HepG2 (cell line): ENCODE measurements at regions not wholly inside any gene's neighbourhood (a gene's known extent, or its start where the extent isn't known, plus 50 kb on each side); places are given as distances from the start of the nearest gene placed in this dataset.

Experiments
- ATAC-seq: fragments of 200-7000 bp; cut with Tn5 transposase; 3 replicates; pipeline ENCODE4 v1.9.1; 2020; ENCODE audit warnings: mild to moderate bottlenecking, moderate library complexity
- BruUV-seq: library from RNA; stranded (reverse); fragments of 400-500 nt; replicated peaks from 2 replicates; lab custom pipeline; 2021; lab: Mats Ljungman, UMichigan
- CTCF ChIA-PET: fragments of 300-600 bp; formaldehyde crosslinking; extraction: SDS; loops from one replicate; lab custom pipeline; 2021; ENCODE audit warnings: low total read pairs, inconsistent platforms, low intra/inter-chr PET ratio; lab: Yijun Ruan, JAX
- POLR2A ChIA-PET: fragments of 350-600 bp; sonication (Branson Sonifier 250); formaldehyde crosslinking; loops from one replicate; lab custom pipeline; 2020; ENCODE audit warnings: antibody characterized with exemption, inconsistent platforms; lab: Yijun Ruan, JAX
- DNase-seq: peaks from one replicate; pipeline ENCODE4 v3.0.0-alpha.2; 2015; ENCODE audit warnings: low spot score
- FAIRE-seq: peaks from 3 replicates; lab custom pipeline; 2011; peaks lifted over from hg19 to GRCh38; lab: Jason Lieb, UNC
- H2AFZ ChIP-seq: one replicate; pipeline ENCODE4 v1.6.1; 2011; ENCODE audit warnings: low read length, inconsistent platforms
- H3K27ac ChIP-seq: fragments of 300-600 bp; 3 replicates; pipeline ENCODE4 v1.8.0; 2011; ENCODE audit warnings: mixed run types, mild to moderate bottlenecking, mixed read lengths, low read length, inconsistent platforms; ENCODE audit not compliant: insufficient read depth; ENCODE audit errors: extremely low read length
- H3K27me3 ChIP-seq, 2 experiments: fragments of 200-600 bp in 1 of 2; 2 replicates in 1 of 2; 3 replicates in 1 of 2; pipeline versions ENCODE4 v1.6.0 to v1.8.0; 2011; ENCODE audit warnings: low read length in 2 of 2, mild to moderate bottlenecking in 2 of 2, moderate library complexity in 2 of 2, inconsistent platforms in 1 of 2; ENCODE audit not compliant: insufficient read depth in 2 of 2, control insufficient read depth in 1 of 2
- H3K36me3 ChIP-seq, 2 experiments: fragments of 200-600 bp in 1 of 2; replicated peaks in 1 of 2; 2 replicates in 1 of 2; 3 replicates in 1 of 2; pipeline versions ENCODE4 v1.5.1 to v1.8.0; 2011; ENCODE audit warnings: low read length in 2 of 2, inconsistent platforms in 1 of 2; ENCODE audit not compliant: insufficient read depth in 2 of 2, control insufficient read depth in 1 of 2
- H3K4me1 ChIP-seq: 2 replicates; pipeline ENCODE4 v1.5.1; 2012; ENCODE audit warnings: low read length, inconsistent platforms; ENCODE audit not compliant: insufficient read depth
- H3K4me2 ChIP-seq: 2 replicates; pipeline ENCODE4 v1.6.0; 2011; ENCODE audit warnings: low read depth, low read length, inconsistent platforms
- H3K4me3 ChIP-seq, 3 experiments: fragments of 200-600 bp in 1 of 3; sonication (generic), shearing (Covaris generic) in 1 of 3; replicated peaks in 1 of 3; 2 replicates each; pipeline ENCODE4 v1.5.1; 2011 to 2016; ENCODE audit warnings: low read length in 3 of 3, inconsistent platforms in 2 of 3, low read depth in 2 of 3, mild to moderate bottlenecking in 2 of 3, control low read depth in 1 of 3, mixed read lengths in 1 of 3; ENCODE audit not compliant: insufficient read depth in 1 of 3
- H3K79me2 ChIP-seq: one replicate; pipeline ENCODE4 v1.6.1; 2011; ENCODE audit warnings: low read length, inconsistent platforms; ENCODE audit not compliant: insufficient read depth
- H3K9ac ChIP-seq: 2 replicates; pipeline ENCODE4 v1.6.0; 2011; ENCODE audit warnings: mild to moderate bottlenecking, low read depth, low read length, inconsistent platforms; ENCODE audit not compliant: insufficient read depth
- H3K9me3 ChIP-seq: 2 replicates; pipeline ENCODE4 v1.5.1; 2012; ENCODE audit warnings: mild to moderate bottlenecking, low read length
- H4K20me1 ChIP-seq: 2 replicates; pipeline ENCODE4 v1.6.0; 2011; ENCODE audit warnings: inconsistent platforms, mild to moderate bottlenecking, low read length, moderate library complexity; ENCODE audit not compliant: insufficient read depth
- ATAD3A ChIP-seq: sonication (generic); formaldehyde crosslinking; IDR thresholded peaks from 2 replicates; pipeline ENCODE4 v1.4.0; 2020; ENCODE audit warnings: missing genetic modification reagents
- HNRNPUL1 ChIP-seq: fragments of 200-400 bp; formaldehyde crosslinking; IDR thresholded peaks from 2 replicates; pipeline ENCODE4 v1.6.1; 2017; ENCODE audit warnings: low read depth, mild to moderate bottlenecking, low read length, moderate library complexity
- IKZF1 ChIP-seq: fragments of 450-650 bp; IDR thresholded peaks from 2 replicates; pipeline ENCODE4 v1.7.1; 2016
- NBN ChIP-seq: fragments of 450-650 bp; conservative IDR thresholded peaks from 2 replicates; pipeline ENCODE4 v1.6.1; 2017
- PAX8 ChIP-seq: sonication (generic); formaldehyde crosslinking; IDR thresholded peaks from 2 replicates; pipeline ENCODE4 v1.8.0; 2022; ENCODE audit warnings: mild to moderate bottlenecking, missing genetic modification reagents, borderline replicate concordance
- RBM22 ChIP-seq: fragments of 200-400 bp; formaldehyde crosslinking; optimal IDR thresholded peaks from 2 replicates; pipeline ENCODE3; 2017; ENCODE audit warnings: mild to moderate bottlenecking, low read length, moderate library complexity
- RXRA ChIP-seq: sonication (generic); formaldehyde crosslinking; IDR thresholded peaks from 2 replicates; pipeline ENCODE4 v1.5.1; 2020; ENCODE audit warnings: missing genetic modification reagents
- SIN3B ChIP-seq: fragments of 150-350 bp; IDR thresholded peaks from 2 replicates; pipeline ENCODE4 v1.6.1; 2014; ENCODE audit warnings: low read length
- SOX13 ChIP-seq, 3 experiments: fragments of 450-650 bp in 1 of 3; sonication (generic) in 1 of 3; formaldehyde crosslinking in 1 of 3; IDR thresholded peaks in 2 of 3; conservative IDR thresholded peaks in 1 of 3; 2 replicates each; pipeline versions ENCODE4 v1.5.0 to v1.6.1; 2016 to 2020; ENCODE audit warnings: antibody characterized with exemption in 1 of 3, mild to moderate bottlenecking in 1 of 3, missing compliant biosample characterization in 1 of 3, missing genetic modification reagents in 1 of 3, moderate library complexity in 1 of 3
- TGIF2 ChIP-seq: IDR thresholded peaks from 2 replicates; pipeline ENCODE4 v1.6.1; 2016; ENCODE audit warnings: control low read depth, missing compliant biosample characterization
- ZBTB38 ChIP-seq: sonication (generic); formaldehyde crosslinking; IDR thresholded peaks from 2 replicates; pipeline ENCODE4 v1.5.1; 2020; ENCODE audit warnings: mild to moderate bottlenecking, missing genetic modification reagents
- ZNF143 ChIP-seq: sonication (generic); formaldehyde crosslinking; IDR thresholded peaks from 2 replicates; pipeline ENCODE4 v1.4.0; 2020; ENCODE audit warnings: missing genetic modification reagents
- ZNF331 ChIP-seq: sonication (generic); formaldehyde crosslinking; IDR thresholded peaks from 2 replicates; pipeline ENCODE4 v1.4.0; 2020; ENCODE audit warnings: missing genetic modification reagents
- ZNF460 ChIP-seq: sonication (generic); formaldehyde crosslinking; IDR thresholded peaks from 2 replicates; pipeline ENCODE4 v1.5.1; 2020; ENCODE audit warnings: missing genetic modification reagents, mild to moderate bottlenecking, borderline replicate concordance
- ZNF496 ChIP-seq: sonication (generic); formaldehyde crosslinking; IDR thresholded peaks from 2 replicates; pipeline ENCODE4 v1.8.1; 2023; ENCODE audit warnings: mild to moderate bottlenecking, moderate library complexity, missing genetic modification reagents; ENCODE audit not compliant: insufficient replicate concordance
- ZNF788 ChIP-seq: sonication (generic); formaldehyde crosslinking; IDR thresholded peaks from 2 replicates; pipeline ENCODE4 v1.5.0; 2020; ENCODE audit warnings: mild to moderate bottlenecking, missing genetic modification reagents, borderline replicate concordance
- WGBS: methylation state at CpG from one replicate; pipeline ENCODE4 v1.1.6; 2017; ENCODE audit warnings: low lambda C conversion rate; 5-methylcytosine and 5-hydroxymethylcytosine counted together
- in situ Hi-C: cut with HindIII; loops from 2 replicates; pipeline ENCODE4 v1.10.0; 2017; ENCODE audit warnings: low pct_unique_long_range_greater_than_20kb; ENCODE audit not compliant: extremely low pct_ligation_motif_present
- intact Hi-C: fragments of 100-400 bp; cut with micrococcal nuclease; formaldehyde crosslinking; loops from one replicate; pipeline ENCODE4 v1.10.0; 2022; ENCODE audit not compliant: unreplicated experiment
- TF ChIP-seq, protein P1 (sequence below): sonication (generic); formaldehyde crosslinking; IDR thresholded peaks from 2 replicates; pipeline ENCODE4 v1.5.1; 2020; ENCODE audit warnings: missing genetic modification reagents, mild to moderate bottlenecking, borderline replicate concordance
- TF ChIP-seq, protein P2 (sequence below): fragments of 450-650 bp; IDR thresholded peaks from 2 replicates; pipeline ENCODE4 v1.6.1; 2016
- TF ChIP-seq, protein P3 (sequence below): sonication (generic); formaldehyde crosslinking; IDR thresholded peaks from 2 replicates; pipeline ENCODE4 v1.4.0; 2020; ENCODE audit warnings: missing genetic modification reagents
- TF ChIP-seq, protein P4 (sequence below): sonication (generic); formaldehyde crosslinking; conservative IDR thresholded peaks from 2 replicates; pipeline ENCODE4 v1.5.0; 2020; ENCODE audit warnings: missing genetic modification reagents

DNA sequence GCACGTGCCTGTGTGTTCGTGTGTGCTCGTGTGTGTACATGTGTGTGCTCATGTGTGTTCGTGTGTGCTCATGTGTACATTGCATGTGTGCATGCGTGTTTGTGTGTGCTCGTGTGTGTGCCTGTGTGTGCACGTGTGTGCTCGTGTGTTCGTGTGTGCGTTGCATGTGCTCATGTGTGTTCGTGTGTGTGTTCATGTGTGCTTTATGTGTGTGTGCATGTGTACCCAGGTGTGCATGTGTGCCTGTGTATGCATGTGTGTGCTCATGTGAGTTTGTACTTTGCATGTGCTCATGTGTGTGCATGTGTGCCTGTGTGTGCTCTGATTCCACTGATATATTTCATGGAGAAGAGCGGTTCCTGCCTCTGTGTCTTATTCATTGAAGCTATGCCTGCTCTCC is 265.5 kb downstream of the FOXL1 start:
- BruUV-seq = no TSS peak
- no peak overlapping the region for H3K27ac ChIP-seq
- in situ Hi-C loops = no loop called here
- ATAC-seq (no peak), DNase-seq (no peak), FAIRE-seq (no peak)
- H3K4me2 ChIP-seq = no peak overlapping the region
- WGBS = 40% methylated on average over 11 of the region's 12 CpGs
- intact Hi-C loops = no loop called here
- H2AFZ ChIP-seq = no peak overlapping the region
- H3K9me3 ChIP-seq = no peaks in the 10 kb centered on the region
- H3K9ac ChIP-seq = no peak overlapping the region
- ChIA-PET CTCF (no interaction called here), POLR2A (no interaction called here)
- no peak overlapping the region for H3K4me3 ChIP-seq
- H4K20me1 ChIP-seq = no peaks in the 10 kb centered on the region
- no peaks in the 10 kb centered on the region for H3K36me3 ChIP-seq
- H3K79me2 ChIP-seq = no peaks in the 10 kb centered on the region
- peaks cover 0 to 2% of the 10 kb centered on the region in 2 experiments; a peak in 1 of 5 replicates for H3K27me3 ChIP-seq
- H3K4me1 ChIP-seq = no peaks in the 10 kb centered on the region
- TF ChIP-seq, protein P1, sequence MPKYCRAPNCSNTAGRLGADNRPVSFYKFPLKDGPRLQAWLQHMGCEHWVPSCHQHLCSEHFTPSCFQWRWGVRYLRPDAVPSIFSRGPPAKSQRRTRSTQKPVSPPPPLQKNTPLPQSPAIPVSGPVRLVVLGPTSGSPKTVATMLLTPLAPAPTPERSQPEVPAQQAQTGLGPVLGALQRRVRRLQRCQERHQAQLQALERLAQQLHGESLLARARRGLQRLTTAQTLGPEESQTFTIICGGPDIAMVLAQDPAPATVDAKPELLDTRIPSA (CRISPR knock-in tag) = no peak
- TF ChIP-seq ATAD3A (no peak), ZBTB38 (CRISPR knock-in tag) (no peak), IKZF1 (0 out of 2 replicates have a peak, but pooled peaks have one; percentile 44), ZNF143 (CRISPR knock-in tag) (no peak), HNRNPUL1 (no peak), ZNF788 (CRISPR knock-in tag) (no peak), SIN3B (no peak), TGIF2 (no peak), ZNF331 (CRISPR knock-in tag) (no peak), RXRA (no peak), SOX13 (IDR thresholded peaks at IDR 0.05) (no peak), SOX13 (CRISPR knock-in tag; conservative IDR thresholded peaks at IDR 0.05 in 1 of 2, IDR thresholded peaks at IDR 0.05 in 1 of 2) (no peak), PAX8 (CRISPR knock-in tag) (no peak), ZNF460 (CRISPR knock-in tag) (no peak), NBN (0 out of 2 replicates have a peak, but pooled peaks have one; percentile 91), ZNF496 (no peak), RBM22 (no peak)
- TF ChIP-seq, protein P2, sequence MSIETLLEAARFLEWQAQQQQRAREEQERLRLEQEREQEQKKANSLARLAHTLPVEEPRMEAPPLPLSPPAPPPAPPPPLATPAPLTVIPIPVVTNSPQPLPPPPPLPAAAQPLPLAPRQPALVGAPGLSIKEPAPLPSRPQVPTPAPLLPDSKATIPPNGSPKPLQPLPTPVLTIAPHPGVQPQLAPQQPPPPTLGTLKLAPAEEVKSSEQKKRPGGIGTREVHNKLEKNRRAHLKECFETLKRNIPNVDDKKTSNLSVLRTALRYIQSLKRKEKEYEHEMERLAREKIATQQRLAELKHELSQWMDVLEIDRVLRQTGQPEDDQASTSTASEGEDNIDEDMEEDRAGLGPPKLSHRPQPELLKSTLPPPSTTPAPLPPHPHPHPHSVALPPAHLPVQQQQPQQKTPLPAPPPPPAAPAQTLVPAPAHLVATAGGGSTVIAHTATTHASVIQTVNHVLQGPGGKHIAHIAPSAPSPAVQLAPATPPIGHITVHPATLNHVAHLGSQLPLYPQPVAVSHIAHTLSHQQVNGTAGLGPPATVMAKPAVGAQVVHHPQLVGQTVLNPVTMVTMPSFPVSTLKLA = peak; percentile 99
- TF ChIP-seq, protein P3, sequence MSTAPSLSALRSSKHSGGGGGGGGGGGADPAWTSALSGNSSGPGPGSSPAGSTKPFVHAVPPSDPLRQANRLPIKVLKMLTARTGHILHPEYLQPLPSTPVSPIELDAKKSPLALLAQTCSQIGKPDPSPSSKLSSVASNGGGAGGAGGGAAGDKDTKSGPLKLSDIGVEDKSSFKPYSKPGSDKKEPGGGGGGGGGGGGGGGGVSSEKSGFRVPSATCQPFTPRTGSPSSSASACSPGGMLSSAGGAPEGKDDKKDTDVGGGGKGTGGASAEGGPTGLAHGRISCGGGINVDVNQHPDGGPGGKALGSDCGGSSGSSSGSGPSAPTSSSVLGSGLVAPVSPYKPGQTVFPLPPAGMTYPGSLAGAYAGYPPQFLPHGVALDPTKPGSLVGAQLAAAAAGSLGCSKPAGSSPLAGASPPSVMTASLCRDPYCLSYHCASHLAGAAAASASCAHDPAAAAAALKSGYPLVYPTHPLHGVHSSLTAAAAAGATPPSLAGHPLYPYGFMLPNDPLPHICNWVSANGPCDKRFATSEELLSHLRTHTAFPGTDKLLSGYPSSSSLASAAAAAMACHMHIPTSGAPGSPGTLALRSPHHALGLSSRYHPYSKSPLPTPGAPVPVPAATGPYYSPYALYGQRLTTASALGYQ = no peak
- TF ChIP-seq, protein P4, sequence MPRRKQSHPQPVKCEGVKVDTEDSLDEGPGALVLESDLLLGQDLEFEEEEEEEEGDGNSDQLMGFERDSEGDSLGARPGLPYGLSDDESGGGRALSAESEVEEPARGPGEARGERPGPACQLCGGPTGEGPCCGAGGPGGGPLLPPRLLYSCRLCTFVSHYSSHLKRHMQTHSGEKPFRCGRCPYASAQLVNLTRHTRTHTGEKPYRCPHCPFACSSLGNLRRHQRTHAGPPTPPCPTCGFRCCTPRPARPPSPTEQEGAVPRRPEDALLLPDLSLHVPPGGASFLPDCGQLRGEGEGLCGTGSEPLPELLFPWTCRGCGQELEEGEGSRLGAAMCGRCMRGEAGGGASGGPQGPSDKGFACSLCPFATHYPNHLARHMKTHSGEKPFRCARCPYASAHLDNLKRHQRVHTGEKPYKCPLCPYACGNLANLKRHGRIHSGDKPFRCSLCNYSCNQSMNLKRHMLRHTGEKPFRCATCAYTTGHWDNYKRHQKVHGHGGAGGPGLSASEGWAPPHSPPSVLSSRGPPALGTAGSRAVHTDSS (CRISPR knock-in tag) = no peak
